Ascending aorta (tissue), 2 donors: ENCODE measurements at regions not wholly inside any gene's neighbourhood (a gene's known extent, or its start where the extent isn't known, plus 50 kb on each side); places are given as distances from the start of the nearest gene placed in this dataset.

Experiments
- DNase-seq, 2 donors: peaks; one replicate each; pipeline ENCODE4 v3.0.0-alpha.2; 2019; ENCODE audit warnings: low spot score in 2 of 2
- H3K27ac ChIP-seq, 2 donors: fragments of 200-600 bp; sonication (generic); one replicate each; pipeline ENCODE4 v1.5.1; 2016 to 2017; ENCODE audit warnings: mild to moderate bottlenecking in 1 of 2
- H3K27me3 ChIP-seq: fragments of 200-600 bp; sonication (generic); one replicate; pipeline ENCODE4 v1.5.1; 2017
- H3K36me3 ChIP-seq, 2 donors: fragments of 200-600 bp; sonication (generic); one replicate each; pipeline ENCODE4 v1.5.1; 2016
- H3K4me1 ChIP-seq, 2 donors: fragments of 200-600 bp; sonication (generic); one replicate each; pipeline ENCODE4 v1.5.1; 2016 to 2017; ENCODE audit warnings: mild to moderate bottlenecking in 1 of 2
- H3K4me3 ChIP-seq, 2 donors: fragments of 200-600 bp; sonication (generic); one replicate each; pipeline ENCODE4 v1.5.1; 2016 to 2017; ENCODE audit warnings: mild to moderate bottlenecking in 1 of 2
- H3K9me3 ChIP-seq, 2 donors: fragments of 200-600 bp; sonication (generic); one replicate each; pipeline ENCODE4 v1.5.1; 2016
- intact Hi-C: fragments of 100-400 bp; cut with DNase I; formaldehyde crosslinking; loops from one replicate; pipeline ENCODE4 v1.15.1; 2023
- TF ChIP-seq, protein P1 (sequence below), 3 experiments: fragments of 200-600 bp in 2 of 3; fragments of 450-650 bp in 1 of 3; sonication (generic) in 2 of 3; IDR thresholded peaks; one replicate each; pipeline ENCODE4 v1.5.1; 2016 to 2019; ENCODE audit warnings: antibody characterized with exemption in 3 of 3, mild to moderate bottlenecking in 1 of 3, moderate library complexity in 1 of 3

DNA sequence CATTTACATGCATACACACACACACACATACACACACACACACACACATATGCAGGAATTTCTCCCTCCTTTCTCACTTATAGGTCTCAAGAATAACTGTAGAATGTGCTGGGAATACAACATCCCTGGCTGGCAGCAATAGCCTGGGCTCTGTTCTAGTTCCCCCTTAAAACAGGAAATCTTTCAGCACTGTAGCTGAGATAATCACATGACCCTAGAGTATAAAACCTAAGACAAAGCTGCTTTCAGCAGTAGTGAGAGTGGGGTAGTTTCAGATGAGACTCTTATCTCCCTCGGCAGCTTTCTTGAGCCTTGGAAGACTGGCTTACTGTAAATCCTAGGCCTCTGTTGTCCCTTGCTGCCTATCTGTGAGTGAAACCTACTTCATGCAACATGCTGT lies 137.4 kb upstream of the AKR1E2 start:
- H3K9me3 ChIP-seq, result no peaks in the 10 kb centered on the region
- DNase-seq, result no peak
- no peaks in the 10 kb centered on the region for H3K4me1 ChIP-seq
- intact Hi-C loops, result no loop called here
- H3K27me3 ChIP-seq, result no peaks in the 10 kb centered on the region
- H3K4me3 ChIP-seq, result no peak overlapping the region
- no peak overlapping the region for H3K27ac ChIP-seq
- no peaks in the 10 kb centered on the region for H3K36me3 ChIP-seq
- TF ChIP-seq, protein P1, sequence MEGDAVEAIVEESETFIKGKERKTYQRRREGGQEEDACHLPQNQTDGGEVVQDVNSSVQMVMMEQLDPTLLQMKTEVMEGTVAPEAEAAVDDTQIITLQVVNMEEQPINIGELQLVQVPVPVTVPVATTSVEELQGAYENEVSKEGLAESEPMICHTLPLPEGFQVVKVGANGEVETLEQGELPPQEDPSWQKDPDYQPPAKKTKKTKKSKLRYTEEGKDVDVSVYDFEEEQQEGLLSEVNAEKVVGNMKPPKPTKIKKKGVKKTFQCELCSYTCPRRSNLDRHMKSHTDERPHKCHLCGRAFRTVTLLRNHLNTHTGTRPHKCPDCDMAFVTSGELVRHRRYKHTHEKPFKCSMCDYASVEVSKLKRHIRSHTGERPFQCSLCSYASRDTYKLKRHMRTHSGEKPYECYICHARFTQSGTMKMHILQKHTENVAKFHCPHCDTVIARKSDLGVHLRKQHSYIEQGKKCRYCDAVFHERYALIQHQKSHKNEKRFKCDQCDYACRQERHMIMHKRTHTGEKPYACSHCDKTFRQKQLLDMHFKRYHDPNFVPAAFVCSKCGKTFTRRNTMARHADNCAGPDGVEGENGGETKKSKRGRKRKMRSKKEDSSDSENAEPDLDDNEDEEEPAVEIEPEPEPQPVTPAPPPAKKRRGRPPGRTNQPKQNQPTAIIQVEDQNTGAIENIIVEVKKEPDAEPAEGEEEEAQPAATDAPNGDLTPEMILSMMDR (IDR thresholded peaks at IDR 0.05), result no peak

DNA sequence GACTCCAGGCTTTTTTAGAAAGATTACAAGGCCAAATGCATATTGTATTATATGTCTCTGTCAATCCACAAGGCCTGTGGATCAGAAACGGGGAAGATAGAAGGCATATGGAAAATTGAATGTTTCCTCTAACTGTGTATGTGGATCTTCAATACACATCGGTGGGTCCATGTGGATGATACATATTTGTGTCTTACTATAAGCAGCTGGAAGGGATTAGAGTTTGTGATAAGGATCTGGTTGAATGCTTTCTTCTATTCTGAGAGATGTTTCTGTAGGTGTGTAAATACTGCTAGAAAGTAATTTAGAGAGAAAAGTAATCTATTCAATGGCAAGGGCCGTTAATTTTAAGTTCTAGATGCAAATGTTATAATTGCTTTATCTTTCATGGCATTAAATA lies 137.8 kb upstream of the AKR1E2 start:
- no peak overlapping the region for H3K27ac ChIP-seq
- H3K4me3 ChIP-seq, result no peak overlapping the region
- no peaks in the 10 kb centered on the region for H3K27me3 ChIP-seq
- TF ChIP-seq, protein P1 (IDR thresholded peaks at IDR 0.05), result no peak
- H3K4me1 ChIP-seq, result no peaks in the 10 kb centered on the region
- intact Hi-C loops, result no loop called here
- no peaks in the 10 kb centered on the region for H3K9me3 ChIP-seq
- no peak for DNase-seq
- no peaks in the 10 kb centered on the region for H3K36me3 ChIP-seq

DNA sequence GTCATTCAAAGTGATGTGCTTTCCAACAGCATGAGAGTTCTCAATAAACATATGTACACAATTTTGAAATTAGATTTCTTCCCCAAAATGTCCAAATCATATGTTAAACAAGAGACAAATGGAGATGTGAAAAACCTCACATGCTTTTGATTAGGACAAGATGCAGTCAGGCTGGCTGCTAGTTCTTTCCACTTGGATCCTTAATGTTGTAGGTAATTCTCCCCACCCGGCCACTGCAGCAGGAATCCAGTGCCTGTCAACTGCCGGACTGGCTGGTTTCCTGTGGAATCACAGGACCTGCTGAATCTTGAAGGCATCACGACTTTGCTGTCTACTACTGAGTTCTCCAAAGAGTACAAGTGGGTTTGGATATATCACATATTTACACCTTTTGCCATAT lies 138.6 kb upstream of the AKR1E2 start:
- TF ChIP-seq, protein P1 (IDR thresholded peaks at IDR 0.05), result no peak
- Histone ChIP-seq H3K27ac (no peak overlapping the region), H3K27me3 (no peaks in the 10 kb centered on the region), H3K4me3 (no peak overlapping the region), H3K36me3 (no peaks in the 10 kb centered on the region), H3K9me3 (no peaks in the 10 kb centered on the region), H3K4me1 (no peaks in the 10 kb centered on the region)
- intact Hi-C loops, result no loop called here
- DNase-seq, result no peak

DNA sequence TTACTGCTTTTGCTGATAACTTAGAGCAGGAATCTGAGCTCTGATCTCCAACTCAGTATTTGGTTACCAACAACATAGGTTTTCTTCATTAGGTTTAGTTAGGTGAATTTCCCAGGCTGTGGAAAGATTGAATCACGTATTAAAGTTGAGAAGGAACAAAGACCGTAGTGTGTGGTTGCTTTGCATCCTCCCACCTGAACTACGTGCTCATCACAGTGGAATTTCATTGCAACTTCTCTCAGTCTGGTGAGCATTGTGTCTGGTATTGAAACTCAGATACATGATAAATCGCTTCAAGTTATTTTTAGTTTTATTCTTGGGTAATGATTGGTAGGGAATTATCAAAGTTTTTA lies 139.4 kb upstream of the AKR1E2 start:
- Histone ChIP-seq H3K4me3 (no peak overlapping the region), H3K4me1 (no peaks in the 10 kb centered on the region), H3K27me3 (no peaks in the 10 kb centered on the region), H3K36me3 (no peaks in the 10 kb centered on the region), H3K27ac (no peak overlapping the region), H3K9me3 (no peaks in the 10 kb centered on the region)
- TF ChIP-seq, protein P1 (IDR thresholded peaks at IDR 0.05), result no peak
- DNase-seq, result no peak
- intact Hi-C loops, result no loop called here

DNA sequence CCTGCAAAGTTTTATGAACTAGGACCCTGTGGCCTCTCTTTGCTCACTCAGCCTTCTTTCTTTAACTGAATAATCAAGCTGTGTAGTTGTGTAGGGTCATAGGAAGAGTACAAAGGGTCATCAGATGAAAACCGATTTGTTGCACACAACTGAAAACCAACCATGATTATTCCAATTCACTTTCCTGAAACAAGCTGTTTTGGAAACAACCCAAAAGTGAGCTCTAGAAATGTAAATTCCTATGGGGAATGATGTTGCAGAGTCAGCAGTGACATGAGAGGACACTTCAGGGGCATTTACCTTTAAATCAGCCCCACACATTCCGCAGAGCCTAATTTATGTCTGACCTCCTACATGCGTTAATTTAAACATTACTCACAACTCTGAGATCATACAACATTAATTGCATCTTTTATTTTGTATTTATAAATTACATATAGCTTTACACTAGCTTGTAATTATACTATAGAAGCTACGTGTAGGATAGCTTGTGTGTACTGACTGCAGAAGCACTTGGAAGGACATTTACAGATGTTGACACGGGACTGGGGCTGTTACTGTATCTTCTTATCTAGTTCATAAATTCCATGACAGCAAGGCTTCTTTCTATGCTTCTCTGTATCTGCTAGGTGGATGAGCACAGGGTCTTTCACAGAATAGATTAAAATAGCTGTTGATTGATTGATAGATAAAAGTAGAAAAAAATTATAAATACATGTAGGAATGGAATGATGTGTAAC lies 139.9 kb upstream of the AKR1E2 start:
- intact Hi-C loops, result no loop called here
- Histone ChIP-seq H3K4me1 (no peaks in the 10 kb centered on the region), H3K27ac (no peak overlapping the region), H3K36me3 (no peaks in the 10 kb centered on the region), H3K27me3 (no peaks in the 10 kb centered on the region), H3K9me3 (no peaks in the 10 kb centered on the region), H3K4me3 (no peak overlapping the region)
- TF ChIP-seq, protein P1 (IDR thresholded peaks at IDR 0.05), result no peak
- DNase-seq, result no peak

DNA sequence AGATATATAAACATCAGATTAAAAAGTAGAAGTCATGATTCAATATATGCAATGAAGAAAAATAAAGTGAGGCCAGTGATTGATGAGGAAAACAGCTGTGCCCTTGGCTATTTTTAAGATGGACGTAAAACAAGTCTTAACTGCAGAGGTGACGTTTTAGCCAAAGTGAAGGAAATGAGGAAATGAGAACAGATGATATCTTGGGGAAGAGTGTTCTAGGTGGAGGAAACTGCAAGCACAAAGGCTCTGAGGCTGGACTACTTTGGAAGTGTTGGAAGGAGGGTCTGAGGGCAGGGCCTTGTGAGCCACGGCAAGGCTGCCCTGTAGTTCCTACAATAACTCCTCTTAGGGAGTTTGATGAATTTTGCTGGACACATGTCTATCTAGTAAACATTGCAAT lies 140.5 kb upstream of the AKR1E2 start:
- H3K27me3 ChIP-seq, result no peaks in the 10 kb centered on the region
- intact Hi-C loops, result no loop called here
- DNase-seq, result no peak
- no peaks in the 10 kb centered on the region for H3K9me3 ChIP-seq
- H3K4me1 ChIP-seq, result no peaks in the 10 kb centered on the region
- no peak overlapping the region for H3K27ac ChIP-seq
- TF ChIP-seq, protein P1 (IDR thresholded peaks at IDR 0.05), result no peak
- H3K4me3 ChIP-seq, result no peak overlapping the region
- no peaks in the 10 kb centered on the region for H3K36me3 ChIP-seq
